ENCODE measurements at regions not wholly inside any gene's neighbourhood (a gene's known extent, or its start where the extent isn't known, plus 50 kb on each side); places are given as distances from the start of the nearest gene placed in this dataset.

- no peak for DNase-seq (ENCODE audit: low read depth)
These were observed 651.6 kb downstream of the NPHP4 start for GRCh38 chr1:5340560-5341130.

GRCh38 chr1:5338466-5338865 lies 653.8 kb downstream of the NPHP4 start:
- DNase-seq (ENCODE audit: low read depth), result no peak

- no peak for DNase-seq (ENCODE audit: low read depth)
These were observed 658.9 kb downstream of the NPHP4 start for GRCh38 chr1:5333291-5333690.

- DNase-seq (ENCODE audit: low read depth), result no peak
These were observed 661.1 kb downstream of the NPHP4 start for GRCh38 chr1:5331101-5331500.

GRCh38 chr1:5329068-5329739 lies 663.0 kb downstream of the NPHP4 start:
- no peak for DNase-seq (ENCODE audit: low read depth)

- no peak for DNase-seq (ENCODE audit: low read depth)
These were observed 667.3 kb downstream of the NPHP4 start for GRCh38 chr1:5324883-5325282.

GRCh38 chr1:5318143-5318816 lies 663.9 kb downstream of the AJAP1 start:
- DNase-seq (ENCODE audit: low read depth), result no peak

- DNase-seq (ENCODE audit: low read depth), result no peak
These were observed 663.0 kb downstream of the AJAP1 start for GRCh38 chr1:5317391-5317790.

- no peak for DNase-seq (ENCODE audit: low read depth)
These were observed 658.5 kb downstream of the AJAP1 start for GRCh38 chr1:5312862-5313261.

GRCh38 chr1:5312293-5312674 lies 657.9 kb downstream of the AJAP1 start:
- no peak for DNase-seq (ENCODE audit: low read depth)

GRCh38 chr1:5311634-5312292 lies 657.4 kb downstream of the AJAP1 start:
- no peak for DNase-seq (ENCODE audit: low read depth)

GRCh38 chr1:5311147-5311546 lies 656.7 kb downstream of the AJAP1 start:
- no peak for DNase-seq (ENCODE audit: low read depth)

GRCh38 chr1:5308249-5308648 lies 653.8 kb downstream of the AJAP1 start:
- no peak for DNase-seq (ENCODE audit: low read depth)

GRCh38 chr1:5304702-5305101 lies 650.3 kb downstream of the AJAP1 start:
- no peak for DNase-seq (ENCODE audit: low read depth)

- no peak for DNase-seq (ENCODE audit: low read depth)
These were observed 644.0 kb downstream of the AJAP1 start for GRCh38 chr1:5298376-5298775.

- no peak for DNase-seq (ENCODE audit: low read depth)
These were observed 643.5 kb downstream of the AJAP1 start for GRCh38 chr1:5297886-5298239.

GRCh38 chr1:5297180-5297885 lies 642.9 kb downstream of the AJAP1 start:
- no peak for DNase-seq (ENCODE audit: low read depth)

- DNase-seq (ENCODE audit: low read depth), result no peak
These were observed 642.3 kb downstream of the AJAP1 start for GRCh38 chr1:5296557-5297179.

GRCh38 chr1:5296095-5296494 lies 641.7 kb downstream of the AJAP1 start:
- no peak for DNase-seq (ENCODE audit: low read depth)

GRCh38 chr1:5291889-5292288 lies 637.5 kb downstream of the AJAP1 start:
- DNase-seq (ENCODE audit: low read depth), result no peak

GRCh38 chr1:5287178-5288150 lies 633.1 kb downstream of the AJAP1 start:
- DNase-seq (ENCODE audit: low read depth), result no peak
